ENCODE measurements at regions not wholly inside any gene's neighbourhood (a gene's known extent, or its start where the extent isn't known, plus 50 kb on each side); places are given as distances from the start of the nearest gene placed in this dataset.

DNA sequence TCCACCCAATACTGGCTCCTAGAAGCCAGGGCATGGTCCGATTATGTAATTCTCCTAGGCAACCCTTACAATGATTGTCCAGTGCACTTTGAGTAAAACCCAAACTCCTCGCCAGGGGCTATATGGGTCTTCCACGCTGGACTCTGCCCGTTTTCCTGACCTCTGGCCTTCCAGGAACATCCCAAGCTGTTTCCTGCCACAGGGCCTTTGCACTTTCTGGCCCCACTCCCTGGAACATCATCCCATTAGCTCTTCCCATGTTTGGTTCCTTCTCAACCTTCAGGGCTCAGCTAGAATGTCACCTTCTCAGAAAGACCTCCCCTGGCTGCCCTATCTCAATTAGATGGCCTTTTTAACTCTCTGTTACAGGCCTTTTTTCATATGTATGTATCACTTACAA is 85.4 kb downstream of the IRF2BPL start (continued):
- TF ChIP-seq, protein P1, sequence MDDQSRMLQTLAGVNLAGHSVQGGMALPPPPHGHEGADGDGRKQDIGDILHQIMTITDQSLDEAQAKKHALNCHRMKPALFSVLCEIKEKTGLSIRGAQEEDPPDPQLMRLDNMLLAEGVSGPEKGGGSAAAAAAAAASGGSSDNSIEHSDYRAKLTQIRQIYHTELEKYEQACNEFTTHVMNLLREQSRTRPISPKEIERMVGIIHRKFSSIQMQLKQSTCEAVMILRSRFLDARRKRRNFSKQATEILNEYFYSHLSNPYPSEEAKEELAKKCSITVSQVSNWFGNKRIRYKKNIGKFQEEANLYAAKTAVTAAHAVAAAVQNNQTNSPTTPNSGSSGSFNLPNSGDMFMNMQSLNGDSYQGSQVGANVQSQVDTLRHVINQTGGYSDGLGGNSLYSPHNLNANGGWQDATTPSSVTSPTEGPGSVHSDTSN (IDR thresholded peaks at IDR 0.05; ENCODE audit: insufficient replicate concordance, low read depth, low read length): no peak
- TF ChIP-seq FOXK2 (IDR thresholded peaks at IDR 0.05): no peak
- no peak for TF ChIP-seq NFXL1 (IDR thresholded peaks at IDR 0.05; ENCODE audit: borderline replicate concordance)
- TF ChIP-seq, protein P2, sequence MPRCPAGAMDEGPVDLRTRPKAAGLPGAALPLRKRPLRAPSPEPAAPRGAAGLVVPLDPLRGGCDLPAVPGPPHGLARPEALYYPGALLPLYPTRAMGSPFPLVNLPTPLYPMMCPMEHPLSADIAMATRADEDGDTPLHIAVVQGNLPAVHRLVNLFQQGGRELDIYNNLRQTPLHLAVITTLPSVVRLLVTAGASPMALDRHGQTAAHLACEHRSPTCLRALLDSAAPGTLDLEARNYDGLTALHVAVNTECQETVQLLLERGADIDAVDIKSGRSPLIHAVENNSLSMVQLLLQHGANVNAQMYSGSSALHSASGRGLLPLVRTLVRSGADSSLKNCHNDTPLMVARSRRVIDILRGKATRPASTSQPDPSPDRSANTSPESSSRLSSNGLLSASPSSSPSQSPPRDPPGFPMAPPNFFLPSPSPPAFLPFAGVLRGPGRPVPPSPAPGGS (IDR thresholded peaks at IDR 0.05; ENCODE audit: borderline replicate concordance, insufficient read depth, low read depth, low read length, poor library complexity, severe bottlenecking): no peak
- no peak for TF ChIP-seq CBX5 (IDR thresholded peaks at IDR 0.05; ENCODE audit: low read depth)
- TF ChIP-seq SMAD1 (IDR thresholded peaks at IDR 0.05; ENCODE audit: low read depth, partially characterized antibody): no peak
- TF ChIP-seq ASH2L (IDR thresholded peaks at IDR 0.05; ENCODE audit: borderline replicate concordance, low read depth): no peak
- no peak for TF ChIP-seq RUNX3 (IDR thresholded peaks at IDR 0.05; ENCODE audit: low read length)
- TF ChIP-seq, protein P3, sequence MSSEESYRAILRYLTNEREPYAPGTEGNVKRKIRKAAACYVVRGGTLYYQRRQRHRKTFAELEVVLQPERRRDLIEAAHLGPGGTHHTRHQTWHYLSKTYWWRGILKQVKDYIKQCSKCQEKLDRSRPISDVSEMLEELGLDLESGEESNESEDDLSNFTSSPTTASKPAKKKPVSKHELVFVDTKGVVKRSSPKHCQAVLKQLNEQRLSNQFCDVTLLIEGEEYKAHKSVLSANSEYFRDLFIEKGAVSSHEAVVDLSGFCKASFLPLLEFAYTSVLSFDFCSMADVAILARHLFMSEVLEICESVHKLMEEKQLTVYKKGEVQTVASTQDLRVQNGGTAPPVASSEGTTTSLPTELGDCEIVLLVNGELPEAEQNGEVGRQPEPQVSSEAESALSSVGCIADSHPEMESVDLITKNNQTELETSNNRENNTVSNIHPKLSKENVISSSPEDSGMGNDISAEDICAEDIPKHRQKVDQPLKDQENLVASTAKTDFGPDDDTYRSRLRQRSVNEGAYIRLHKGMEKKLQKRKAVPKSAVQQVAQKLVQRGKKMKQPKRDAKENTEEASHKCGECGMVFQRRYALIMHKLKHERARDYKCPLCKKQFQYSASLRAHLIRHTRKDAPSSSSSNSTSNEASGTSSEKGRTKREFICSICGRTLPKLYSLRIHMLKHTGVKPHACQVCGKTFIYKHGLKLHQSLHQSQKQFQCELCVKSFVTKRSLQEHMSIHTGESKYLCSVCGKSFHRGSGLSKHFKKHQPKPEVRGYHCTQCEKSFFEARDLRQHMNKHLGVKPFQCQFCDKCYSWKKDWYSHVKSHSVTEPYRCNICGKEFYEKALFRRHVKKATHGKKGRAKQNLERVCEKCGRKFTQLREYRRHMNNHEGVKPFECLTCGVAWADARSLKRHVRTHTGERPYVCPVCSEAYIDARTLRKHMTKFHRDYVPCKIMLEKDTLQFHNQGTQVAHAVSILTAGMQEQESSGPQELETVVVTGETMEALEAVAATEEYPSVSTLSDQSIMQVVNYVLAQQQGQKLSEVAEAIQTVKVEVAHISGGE (CRISPR knock-in tag; IDR thresholded peaks at IDR 0.05): no peak

Data from GM12878 (cell line).